PFSK-1 (cell line): ENCODE measurements at regions not wholly inside any gene's neighbourhood (a gene's known extent, or its start where the extent isn't known, plus 50 kb on each side); places are given as distances from the start of the nearest gene placed in this dataset.

Source experiments
- POLR2AphosphoS5 ChIP-seq: IDR thresholded peaks from 2 replicates; pipeline ENCODE4 v1.6.1; 2012; ENCODE audit warnings: low read depth, mild to moderate bottlenecking, control low read depth, low read length, moderate library complexity
- REST ChIP-seq, 2 experiments: IDR thresholded peaks; 2 replicates each; pipeline versions ENCODE4 v1.6.1 to v1.8.0; 2011 to 2012; ENCODE audit warnings: low read depth in 2 of 2, low read length in 2 of 2, control low read depth in 1 of 2, inconsistent platforms in 1 of 2, mild to moderate bottlenecking in 1 of 2, moderate library complexity in 1 of 2; ENCODE audit not compliant: insufficient read depth in 1 of 2
- SIN3A ChIP-seq: IDR thresholded peaks from 2 replicates; pipeline ENCODE4 v1.6.1; 2012; ENCODE audit warnings: mild to moderate bottlenecking, low read length, moderate library complexity, borderline replicate concordance; ENCODE audit not compliant: insufficient read depth
- TAF1 ChIP-seq: IDR thresholded peaks from 2 replicates; pipeline ENCODE4 v1.6.1; 2012; ENCODE audit warnings: low read length, control low read depth, borderline replicate concordance; ENCODE audit not compliant: insufficient read depth

- TF ChIP-seq POLR2AphosphoS5 (no peak), REST (IDR thresholded peaks at IDR 0.05; ENCODE audit: insufficient read depth in 1 of 2, low read depth in 2 of 2, low read length in 2 of 2) (no peak), SIN3A (no peak), TAF1 (no peak)
Observed at GRCh38 chr22:47600791-47601625, 838.6 kb downstream of the TBC1D22A start.
